HG03108 (cell line): ENCODE measurements at regions not wholly inside any gene's neighbourhood (a gene's known extent, or its start where the extent isn't known, plus 50 kb on each side); places are given as distances from the start of the nearest gene placed in this dataset.
A peak's percentile ranks its signal among the peaks of the same experiment; 100 is the strongest.

Source experiments
- ATAC-seq: cut with Tn5 transposase; IDR thresholded peaks from one replicate; pipeline ENCODE4 v1.9.1; 2021; ENCODE audit warnings: moderate library complexity; ENCODE audit not compliant: unreplicated experiment

GRCh38 chr13:99122171-99122570, 78.5 kb upstream of the UBAC2 start:
- ATAC-seq: no peak

GRCh38 chr13:99123101-99124045, 77.3 kb upstream of the UBAC2 start:
- ATAC-seq: no peak

GRCh38 chr13:99124046-99124400, 76.6 kb upstream of the UBAC2 start:
- no peak for ATAC-seq

GRCh38 chr13:99124794-99125316, 75.8 kb upstream of the UBAC2 start:
- ATAC-seq: peak; percentile 73

- no peak for ATAC-seq
These were observed 75.2 kb upstream of the UBAC2 start for GRCh38 chr13:99125326-99125915.

GRCh38 chr13:99126821-99127220, 73.8 kb upstream of the UBAC2 start:
- no peak for ATAC-seq

- ATAC-seq: no peak
These were observed 71.6 kb upstream of the UBAC2 start for GRCh38 chr13:99129050-99129449.

GRCh38 chr13:99129951-99130350, 70.7 kb upstream of the UBAC2 start:
- ATAC-seq: no peak

GRCh38 chr13:99131410-99131809, 69.2 kb upstream of the UBAC2 start:
- no peak for ATAC-seq

- no peak for ATAC-seq
These were observed 68.3 kb upstream of the UBAC2 start for GRCh38 chr13:99132295-99132835.

- ATAC-seq: no peak
These were observed 67.4 kb upstream of the UBAC2 start for GRCh38 chr13:99133230-99133629.

- ATAC-seq: no peak
These were observed 66.8 kb upstream of the UBAC2 start for GRCh38 chr13:99133848-99134247.

- ATAC-seq: no peak
These were observed 65.1 kb upstream of the UBAC2 start for GRCh38 chr13:99135591-99135990.

GRCh38 chr13:99136427-99136954, 64.2 kb upstream of the UBAC2 start:
- no peak for ATAC-seq

GRCh38 chr13:99140831-99141230, 59.8 kb upstream of the UBAC2 start:
- ATAC-seq: no peak

GRCh38 chr13:99143904-99144303, 56.8 kb upstream of the UBAC2 start:
- no peak for ATAC-seq

GRCh38 chr13:99144306-99144705, 56.3 kb upstream of the UBAC2 start:
- no peak for ATAC-seq

- ATAC-seq: no peak
These were observed 55.2 kb upstream of the UBAC2 start for GRCh38 chr13:99145461-99145860.

GRCh38 chr13:99150575-99151361, 49.9 kb upstream of the UBAC2 start:
- no peak for ATAC-seq
